Neural cell (in vitro differentiated cells): ENCODE measurements at regions not wholly inside any gene's neighbourhood (a gene's known extent, or its start where the extent isn't known, plus 50 kb on each side); places are given as distances from the start of the nearest gene placed in this dataset.

ENCODE experiments used
- CTCF ChIP-seq: fragments of 450-650 bp; IDR thresholded peaks from 2 replicates; pipeline ENCODE4 v1.5.1; 2014; ENCODE audit warnings: antibody characterized with exemption, mild to moderate bottlenecking, moderate library complexity; ENCODE audit not compliant: poor library complexity, severe bottlenecking
- EP300 ChIP-seq: fragments of 450-650 bp; conservative IDR thresholded peaks from 2 replicates; pipeline ENCODE4 v1.6.1; 2014; ENCODE audit warnings: antibody characterized with exemption, mild to moderate bottlenecking, moderate library complexity; ENCODE audit not compliant: poor library complexity, severe bottlenecking
- RAD21 ChIP-seq: fragments of 450-650 bp; conservative IDR thresholded peaks from 2 replicates; pipeline ENCODE4 v1.6.1; 2014; ENCODE audit warnings: antibody characterized with exemption, mild to moderate bottlenecking, moderate library complexity
- TAF1 ChIP-seq: IDR thresholded peaks from 2 replicates; pipeline ENCODE4 v1.6.1; 2012; ENCODE audit warnings: low read depth

DNA sequence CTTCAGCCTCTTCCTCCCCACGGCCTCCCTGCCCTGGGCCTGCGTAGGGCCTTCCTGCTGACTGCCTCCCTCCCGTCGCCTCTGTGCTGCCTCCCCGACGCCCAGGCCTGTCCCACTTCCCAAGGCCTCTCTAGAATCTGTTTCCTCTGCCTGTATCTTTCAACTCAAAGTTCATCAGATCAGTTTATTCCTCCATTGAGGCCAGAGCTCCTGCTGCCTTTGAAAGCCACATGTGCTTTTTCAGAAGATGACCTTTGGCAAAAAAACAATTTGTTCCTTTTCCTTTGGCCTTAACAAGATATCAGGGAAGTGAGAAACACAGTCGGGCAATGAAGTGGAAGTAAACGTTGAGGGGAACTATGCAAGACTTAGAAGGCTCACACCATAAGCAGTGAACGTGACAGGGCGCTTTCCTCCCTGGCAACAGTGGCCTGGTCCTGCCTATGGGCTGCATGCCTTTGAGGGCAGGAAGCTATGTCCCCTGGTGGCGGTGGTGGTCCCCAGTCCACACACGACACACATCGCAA, 85.9 kb downstream of the PSMG1 start:
- no peak for TF ChIP-seq CTCF
- no peak for TF ChIP-seq TAF1
- no peak for TF ChIP-seq EP300
- no peak for TF ChIP-seq RAD21
